ENCODE measurements at regions not wholly inside any gene's neighbourhood (a gene's known extent, or its start where the extent isn't known, plus 50 kb on each side); places are given as distances from the start of the nearest gene placed in this dataset.

DNA sequence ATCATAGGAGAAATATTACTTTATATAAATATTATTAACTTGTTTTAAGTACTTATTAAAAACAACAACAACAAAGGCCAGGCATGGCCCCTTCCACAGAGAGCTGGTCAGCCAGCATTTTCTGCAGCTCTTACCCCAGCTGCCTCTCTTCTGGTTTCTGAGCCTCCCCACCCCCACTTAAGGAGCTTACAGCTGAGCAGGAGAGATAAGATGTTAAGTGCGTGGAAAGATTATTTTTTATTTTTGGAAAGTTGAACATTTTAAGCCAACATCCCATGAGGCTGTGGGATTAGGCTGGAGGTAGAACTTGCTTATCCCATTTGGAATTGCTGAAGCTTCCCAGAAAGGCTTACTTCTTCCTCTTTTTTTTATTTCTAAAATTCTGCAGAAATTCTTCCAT is 401.2 kb downstream of the SEC14L1 start (continued):
- TF ChIP-seq CBFA2T2 (conservative IDR thresholded peaks at IDR 0.05) (peak; percentile 72), ZSCAN29 (IDR thresholded peaks at IDR 0.05) (no peak), TEAD1 (CRISPR knock-in tag; IDR thresholded peaks at IDR 0.05) (no peak; a peak in 1 of 4 replicates), RBM17 (IDR thresholded peaks at IDR 0.05; ENCODE audit: borderline replicate concordance, low read depth, low read length) (no peak), ZBTB8A (IDR thresholded peaks at IDR 0.05; ENCODE audit: partially characterized antibody) (no peak), MAFG (tag; conservative IDR thresholded peaks at IDR 0.05) (no peak), SIRT6 (IDR thresholded peaks at IDR 0.05; ENCODE audit: low read depth, low read length) (no peak), BRF1 (IDR thresholded peaks at IDR 0.05; ENCODE audit: borderline replicate concordance, extremely low read depth, insufficient read length) (no peak), CC2D1A (IDR thresholded peaks at IDR 0.05) (no peak), NR3C1 (CRISPR knock-in tag; IDR thresholded peaks at IDR 0.05) (no peak), NEUROD1 (IDR thresholded peaks at IDR 0.05; ENCODE audit: borderline replicate concordance, low read depth, low read length, partially characterized antibody) (no peak), EP300 (IDR thresholded peaks at IDR 0.05; ENCODE audit: low read length) (peak; percentile 61), MLLT1 (IDR thresholded peaks at IDR 0.05) (no peak), MAZ (CRISPR knock-in tag; conservative IDR thresholded peaks at IDR 0.05 in 1 of 2, IDR thresholded peaks at IDR 0.05 in 1 of 2) (peak in 1 of 2 experiments; percentile 41; a peak in 1 of 4 replicates), CHD2 (IDR thresholded peaks at IDR 0.05; ENCODE audit: low read depth, low read length) (no peak), RBM22 (IDR thresholded peaks at IDR 0.05; ENCODE audit: low read depth, low read length, poor library complexity, severe bottlenecking) (no peak), ZBTB17 (CRISPR knock-in tag; IDR thresholded peaks at IDR 0.05) (no peak), PRDM10 (IDR thresholded peaks at IDR 0.05; ENCODE audit: partially characterized antibody) (no peak), PHF8 (IDR thresholded peaks at IDR 0.05; ENCODE audit: borderline replicate concordance, low read length) (no peak), ZNF780A (CRISPR knock-in tag; IDR thresholded peaks at IDR 0.05) (no peak), KDM1A (IDR thresholded peaks at IDR 0.05) (no peak), KDM5B (IDR thresholded peaks at IDR 0.05; ENCODE audit: insufficient replicate concordance, low read depth, low read length) (no peak), ZC3H4 (CRISPR knock-in tag; IDR thresholded peaks at IDR 0.05; ENCODE audit: borderline replicate concordance) (no peak)
- TF ChIP-seq, protein P1, sequence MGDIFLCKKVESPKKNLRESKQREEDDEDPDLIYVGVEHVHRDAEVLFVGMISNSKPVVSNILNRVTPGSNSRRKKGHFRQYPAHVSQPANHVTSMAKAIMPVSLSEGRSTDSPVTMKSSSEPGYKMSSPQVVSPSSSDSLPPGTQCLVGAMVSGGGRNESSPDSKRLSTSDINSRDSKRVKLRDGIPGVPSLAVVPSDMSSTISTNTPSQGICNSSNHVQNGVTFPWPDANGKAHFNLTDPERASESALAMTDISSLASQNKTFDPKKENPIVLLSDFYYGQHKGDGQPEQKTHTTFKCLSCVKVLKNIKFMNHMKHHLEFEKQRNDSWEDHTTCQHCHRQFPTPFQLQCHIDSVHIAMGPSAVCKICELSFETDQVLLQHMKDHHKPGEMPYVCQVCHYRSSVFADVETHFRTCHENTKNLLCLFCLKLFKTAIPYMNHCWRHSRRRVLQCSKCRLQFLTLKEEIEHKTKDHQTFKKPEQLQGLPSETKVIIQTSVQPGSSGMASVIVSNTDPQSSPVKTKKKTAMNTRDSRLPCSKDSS (IDR thresholded peaks at IDR 0.05; ENCODE audit: low read depth, partially characterized antibody), result no peak
